GM10266 (cell line): ENCODE measurements at regions not wholly inside any gene's neighbourhood (a gene's known extent, or its start where the extent isn't known, plus 50 kb on each side); places are given as distances from the start of the nearest gene placed in this dataset.

Experiments
- DNase-seq: peaks from one replicate; pipeline ENCODE4 v3.0.0; 2012; ENCODE audit errors: extremely low spot score
- CTCF ChIP-seq: IDR thresholded peaks from 2 replicates; pipeline ENCODE4 v1.5.1; 2012; ENCODE audit warnings: mild to moderate bottlenecking, low read depth; ENCODE audit not compliant: control insufficient read depth, insufficient read depth; ENCODE audit errors: missing control alignments

- no peak for DNase-seq
- TF ChIP-seq CTCF, result no peak
Measured at GRCh38 chr3:166304584-166304983, 467.4 kb upstream of the BCHE start.

- DNase-seq, result no peak
- no peak for TF ChIP-seq CTCF
Measured at GRCh38 chr3:166303681-166304080, 466.5 kb upstream of the BCHE start.

GRCh38 chr3:166302331-166302730 lies 465.1 kb upstream of the BCHE start:
- DNase-seq, result no peak
- TF ChIP-seq CTCF, result no peak

GRCh38 chr3:166296179-166296783 lies 459.1 kb upstream of the BCHE start:
- no peak for DNase-seq
- no peak for TF ChIP-seq CTCF

- no peak for TF ChIP-seq CTCF
- no peak for DNase-seq
Measured at GRCh38 chr3:166291186-166291955, 454.1 kb upstream of the BCHE start.

GRCh38 chr3:166285001-166285400 lies 447.8 kb upstream of the BCHE start:
- DNase-seq, result no peak
- TF ChIP-seq CTCF, result no peak

- TF ChIP-seq CTCF, result no peak
- no peak for DNase-seq
Measured at GRCh38 chr3:166283840-166284239, 446.6 kb upstream of the BCHE start.
